ENCODE measurements at regions not wholly inside any gene's neighbourhood (a gene's known extent, or its start where the extent isn't known, plus 50 kb on each side); places are given as distances from the start of the nearest gene placed in this dataset.

DNA sequence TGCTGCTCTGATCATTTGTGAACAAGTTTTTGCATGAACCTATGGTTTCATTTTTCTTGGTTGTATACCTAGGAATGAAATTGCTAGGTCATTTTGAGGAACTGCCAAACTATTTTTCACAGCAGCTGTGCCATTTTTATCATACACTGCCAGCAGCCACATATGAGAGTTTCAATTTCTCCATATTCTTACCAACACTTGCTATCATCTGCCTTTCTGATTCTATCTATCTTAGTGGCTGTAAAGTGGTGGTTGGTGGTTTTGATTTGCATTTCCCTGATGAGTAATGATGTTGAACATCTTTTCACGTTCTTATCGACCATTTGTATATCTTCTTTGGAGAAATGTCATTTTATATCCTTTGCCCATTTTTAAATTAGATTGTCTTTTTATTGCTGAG lies 146.1 kb downstream of the C12orf75 start:
- TF ChIP-seq, protein P1, sequence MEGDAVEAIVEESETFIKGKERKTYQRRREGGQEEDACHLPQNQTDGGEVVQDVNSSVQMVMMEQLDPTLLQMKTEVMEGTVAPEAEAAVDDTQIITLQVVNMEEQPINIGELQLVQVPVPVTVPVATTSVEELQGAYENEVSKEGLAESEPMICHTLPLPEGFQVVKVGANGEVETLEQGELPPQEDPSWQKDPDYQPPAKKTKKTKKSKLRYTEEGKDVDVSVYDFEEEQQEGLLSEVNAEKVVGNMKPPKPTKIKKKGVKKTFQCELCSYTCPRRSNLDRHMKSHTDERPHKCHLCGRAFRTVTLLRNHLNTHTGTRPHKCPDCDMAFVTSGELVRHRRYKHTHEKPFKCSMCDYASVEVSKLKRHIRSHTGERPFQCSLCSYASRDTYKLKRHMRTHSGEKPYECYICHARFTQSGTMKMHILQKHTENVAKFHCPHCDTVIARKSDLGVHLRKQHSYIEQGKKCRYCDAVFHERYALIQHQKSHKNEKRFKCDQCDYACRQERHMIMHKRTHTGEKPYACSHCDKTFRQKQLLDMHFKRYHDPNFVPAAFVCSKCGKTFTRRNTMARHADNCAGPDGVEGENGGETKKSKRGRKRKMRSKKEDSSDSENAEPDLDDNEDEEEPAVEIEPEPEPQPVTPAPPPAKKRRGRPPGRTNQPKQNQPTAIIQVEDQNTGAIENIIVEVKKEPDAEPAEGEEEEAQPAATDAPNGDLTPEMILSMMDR (IDR thresholded peaks at IDR 0.05): no peak
- TF ChIP-seq POLR2A (IDR thresholded peaks at IDR 0.05) (no peak), EP300 (IDR thresholded peaks at IDR 0.05) (no peak)

Data from ovary (tissue), 3 donors.